Coronary artery (tissue), 2 donors: ENCODE measurements at regions not wholly inside any gene's neighbourhood (a gene's known extent, or its start where the extent isn't known, plus 50 kb on each side); places are given as distances from the start of the nearest gene placed in this dataset.

ENCODE experiments used
- DNase-seq: peaks from one replicate; pipeline ENCODE4 v3.0.0-alpha.2; 2017; ENCODE audit warnings: low spot score
- H3K27ac ChIP-seq, 2 donors: fragments of 200-600 bp; sonication (generic); one replicate each; pipeline ENCODE4 v1.5.1; 2016 to 2019
- H3K4me3 ChIP-seq: fragments of 200-600 bp; sonication (generic); 2 replicates; pipeline ENCODE4 v1.5.1; 2016; ENCODE audit warnings: mild to moderate bottlenecking, moderate library complexity
- CTCF ChIP-seq: fragments of 200-600 bp; sonication (generic); IDR thresholded peaks from one replicate; pipeline ENCODE4 v1.5.1; 2019; ENCODE audit warnings: antibody characterized with exemption

GRCh38 chr15:53310709-53311108, 448.8 kb downstream of the WDR72 start:
- no peak for TF ChIP-seq CTCF
- no peak overlapping the region for H3K4me3 ChIP-seq
- no peak overlapping the region for H3K27ac ChIP-seq
- DNase-seq = no peak

DNA sequence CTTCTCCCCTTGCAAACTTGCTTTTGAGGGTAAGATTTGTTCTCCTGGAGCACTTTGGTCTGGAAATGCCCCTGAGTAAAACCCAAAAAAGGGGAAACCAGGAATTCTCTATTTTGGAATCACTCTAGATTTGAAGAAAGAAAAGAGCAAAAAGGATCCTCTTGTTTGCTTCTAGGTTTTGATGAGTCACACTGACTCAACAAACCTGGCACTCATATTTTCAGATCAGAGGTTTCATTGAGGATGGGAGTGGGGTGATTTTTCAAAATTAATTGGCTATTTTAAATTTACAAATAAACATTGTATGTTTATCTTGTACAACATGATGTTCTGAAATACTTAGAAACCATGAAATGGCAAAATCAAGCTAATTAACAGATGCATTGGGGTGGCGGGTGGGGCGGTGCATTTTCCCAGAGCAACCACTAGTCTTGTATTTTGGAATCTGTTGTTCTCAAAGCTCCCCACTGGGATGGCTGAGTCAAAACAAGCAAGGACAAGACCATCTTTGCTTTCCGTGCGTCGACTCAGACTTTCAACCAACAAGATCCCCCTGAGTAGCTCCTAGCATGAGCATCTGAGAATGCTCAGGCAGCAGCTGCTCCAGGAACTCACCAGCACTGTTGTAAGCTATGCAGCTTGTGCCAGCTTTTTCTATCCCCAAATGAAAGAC, 451.4 kb downstream of the WDR72 start:
- no peak for DNase-seq
- H3K4me3 ChIP-seq = no peak overlapping the region
- H3K27ac ChIP-seq = no peak overlapping the region
- no peak for TF ChIP-seq CTCF

DNA sequence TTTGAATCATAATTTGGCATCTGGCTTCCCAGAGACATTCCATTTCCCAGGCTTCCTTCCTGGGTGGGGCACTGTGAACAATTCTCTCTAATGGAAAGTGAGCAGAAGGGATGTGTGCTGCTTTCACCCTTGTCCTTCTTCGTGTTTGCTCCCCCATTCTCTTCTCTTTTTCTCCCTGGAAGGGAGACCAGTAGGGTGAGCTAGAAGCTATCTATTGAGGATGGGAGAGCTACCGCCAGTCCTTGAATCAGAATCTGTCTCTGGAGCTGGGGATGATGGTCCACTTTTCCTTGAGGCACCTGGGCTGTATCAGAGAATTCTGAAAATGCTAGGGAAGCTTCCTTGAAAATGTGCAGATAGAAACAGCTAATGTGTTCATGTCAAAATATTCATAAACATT, 453.9 kb downstream of the WDR72 start:
- no peak overlapping the region for H3K27ac ChIP-seq
- no peak overlapping the region for H3K4me3 ChIP-seq
- no peak for DNase-seq
- no peak for TF ChIP-seq CTCF

- H3K4me3 ChIP-seq = no peak overlapping the region
- H3K27ac ChIP-seq = no peak overlapping the region
- no peak for DNase-seq
- no peak for TF ChIP-seq CTCF
Observed at GRCh38 chr15:53305101-53305500, 454.4 kb downstream of the WDR72 start.

DNA sequence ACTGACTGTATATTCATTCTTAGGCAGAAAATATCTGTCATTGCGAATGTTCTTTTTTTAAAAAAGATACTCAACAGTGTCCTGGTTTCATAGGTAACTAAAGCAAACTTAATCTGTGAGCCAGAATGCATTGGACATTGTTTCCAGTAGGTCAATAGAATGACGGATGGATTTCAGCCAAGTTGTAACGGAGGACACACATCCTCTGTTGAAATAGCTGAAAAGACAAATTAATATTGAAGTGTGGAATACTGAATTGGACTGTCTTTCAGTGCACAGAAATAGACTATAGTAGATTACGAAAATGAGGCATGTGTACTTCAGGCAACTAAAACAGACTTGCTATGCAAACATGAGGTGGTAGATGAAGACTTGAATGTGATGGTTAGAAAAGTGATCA, 461.6 kb downstream of the WDR72 start:
- DNase-seq = no peak

GRCh38 chr15:53296603-53297002, 462.9 kb downstream of the WDR72 start:
- no peak for DNase-seq
- no peak overlapping the region for H3K4me3 ChIP-seq
- H3K27ac ChIP-seq = no peak overlapping the region
- no peak for TF ChIP-seq CTCF

More for the DNA sequence above, 461.6 kb downstream of the WDR72 start:
- H3K27ac ChIP-seq = no peak overlapping the region
- no peak overlapping the region for H3K4me3 ChIP-seq
- no peak for TF ChIP-seq CTCF

DNA sequence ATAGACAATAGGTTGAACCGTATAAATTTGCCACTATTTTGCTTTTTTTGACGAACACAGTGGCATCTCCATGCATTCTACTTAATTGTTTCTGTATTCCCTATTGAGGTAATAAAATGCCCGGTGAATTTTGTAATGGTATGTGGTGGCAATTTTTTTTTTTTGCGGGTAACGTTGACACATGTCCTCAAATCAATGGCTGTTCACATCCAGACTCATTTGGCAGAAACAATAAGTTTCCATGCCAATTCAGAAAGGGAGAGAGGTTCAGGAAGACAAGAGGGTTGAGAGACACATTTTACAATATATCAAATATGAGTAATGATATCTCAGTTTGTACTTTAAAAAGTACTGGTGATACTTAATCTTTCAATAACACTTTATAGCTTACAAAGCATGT, 463.9 kb downstream of the WDR72 start:
- Histone ChIP-seq H3K4me3 (no peak overlapping the region), H3K27ac (no peak overlapping the region)
- DNase-seq = no peak
- TF ChIP-seq CTCF = no peak
